Bronchial epithelial cell (primary cell): ENCODE measurements at regions not wholly inside any gene's neighbourhood (a gene's known extent, or its start where the extent isn't known, plus 50 kb on each side); places are given as distances from the start of the nearest gene placed in this dataset.
"Not testable (repeated sequence)": the region's sequence is repeated elsewhere in the genome, so short reads cannot be mapped to it uniquely, and the experiment has no call there.

Experiments used
- DNase-seq: peaks from one replicate; pipeline ENCODE4 v3.0.0-alpha.2; 2010; ENCODE audit warnings: low read depth
- FAIRE-seq: peaks from 2 replicates; lab custom pipeline; 2011; peaks lifted over from hg19 to GRCh38; lab: Jason Lieb, UNC
- H3K27me3 ChIP-seq: 2 replicates; pipeline ENCODE4 v1.5.1; 2011; ENCODE audit warnings: low read length; ENCODE audit not compliant: control insufficient read depth, insufficient read depth
- H3K36me3 ChIP-seq: 2 replicates; pipeline ENCODE4 v1.5.1; 2011; ENCODE audit warnings: low read length; ENCODE audit not compliant: control insufficient read depth, insufficient read depth
- H3K4me3 ChIP-seq: 2 replicates; pipeline ENCODE4 v1.5.1; 2011; ENCODE audit warnings: mild to moderate bottlenecking, low read depth, low read length, control low read depth
- CTCF ChIP-seq: IDR thresholded peaks from 2 replicates; pipeline ENCODE4 v1.5.1; 2011; ENCODE audit warnings: mild to moderate bottlenecking, moderate library complexity, low read length, control low read depth, inconsistent platforms; ENCODE audit not compliant: insufficient read depth, severe bottlenecking

- no peaks in the 10 kb centered on the region for H3K27me3 ChIP-seq
- FAIRE-seq (no peak), DNase-seq (no peak)
- no peak overlapping the region for H3K4me3 ChIP-seq
- no peak for TF ChIP-seq CTCF
- no peaks in the 10 kb centered on the region for H3K36me3 ChIP-seq
Measured at GRCh38 chr12:114838480-114838879, 154.5 kb upstream of the TBX3 start.

- no peaks in the 10 kb centered on the region for H3K27me3 ChIP-seq
- DNase-seq = no peak
- no peaks in the 10 kb centered on the region for H3K36me3 ChIP-seq
- no peak for TF ChIP-seq CTCF
- H3K4me3 ChIP-seq = no peak overlapping the region
- FAIRE-seq = no peak
Measured at GRCh38 chr12:114836609-114837008, 152.6 kb upstream of the TBX3 start.

- H3K4me3 ChIP-seq = no peak overlapping the region
- H3K27me3 ChIP-seq = no peaks in the 10 kb centered on the region
- H3K36me3 ChIP-seq = no peaks in the 10 kb centered on the region
- FAIRE-seq (no peak), DNase-seq (no peak)
- TF ChIP-seq CTCF = no peak
Measured at GRCh38 chr12:114835031-114835430, 151.1 kb upstream of the TBX3 start.

- no peak overlapping the region for H3K4me3 ChIP-seq
- FAIRE-seq (no peak), DNase-seq (no peak)
- H3K36me3 ChIP-seq = no peaks in the 10 kb centered on the region
- H3K27me3 ChIP-seq = no peaks in the 10 kb centered on the region
- no peak for TF ChIP-seq CTCF
Measured at GRCh38 chr12:114834621-114835020, 150.6 kb upstream of the TBX3 start.

- no peaks in the 10 kb centered on the region for H3K27me3 ChIP-seq
- FAIRE-seq = no peak
- H3K36me3 ChIP-seq = no peaks in the 10 kb centered on the region
- H3K4me3 ChIP-seq = no peak overlapping the region
- no peak for DNase-seq
- TF ChIP-seq CTCF = no peak
Measured at GRCh38 chr12:114829833-114830232, 145.9 kb upstream of the TBX3 start.

- not testable (repeated sequence) for H3K27me3 ChIP-seq, H3K36me3 ChIP-seq, H3K4me3 ChIP-seq, DNase-seq, FAIRE-seq
Measured at GRCh38 chr12:114829244-114829643, 145.3 kb upstream of the TBX3 start.
